Mesothelial cell of epicardium (in vitro differentiated cells): ENCODE measurements at regions not wholly inside any gene's neighbourhood (a gene's known extent, or its start where the extent isn't known, plus 50 kb on each side); places are given as distances from the start of the nearest gene placed in this dataset.

Source experiments
- DNase-seq, 2 experiments: peaks; one replicate each; pipeline ENCODE4 v3.0.0; 2021; ENCODE audit warnings: low spot score in 2 of 2; ENCODE audit not compliant: unreplicated experiment in 2 of 2
- H3K27ac Mint-ChIP-seq: 2 replicates; pipeline ENCODE4 v1.8.0; 2021; ENCODE audit warnings: mixed read lengths
- H3K27me3 Mint-ChIP-seq: 2 replicates; pipeline ENCODE4 v1.8.0; 2021; ENCODE audit warnings: low read depth, mixed read lengths
- H3K36me3 Mint-ChIP-seq: 2 replicates; pipeline ENCODE4 v1.8.0; 2021; ENCODE audit warnings: mixed read lengths
- H3K4me1 Mint-ChIP-seq: 2 replicates; pipeline ENCODE4 v1.8.0; 2021; ENCODE audit warnings: mixed read lengths
- H3K4me3 Mint-ChIP-seq: 2 replicates; pipeline ENCODE4 v1.8.0; 2021; ENCODE audit warnings: mild to moderate bottlenecking, moderate library complexity, mixed read lengths
- H3K9me3 Mint-ChIP-seq: 2 replicates; pipeline ENCODE4 v1.8.0; 2021; ENCODE audit warnings: mixed read lengths
- TF ChIP-seq, protein P1 (sequence below): fragments of 200-600 bp; sonication (generic); IDR thresholded peaks from one replicate; pipeline ENCODE4 v1.5.0; 2021; ENCODE audit warnings: antibody characterized with exemption; ENCODE audit not compliant: unreplicated experiment

DNA sequence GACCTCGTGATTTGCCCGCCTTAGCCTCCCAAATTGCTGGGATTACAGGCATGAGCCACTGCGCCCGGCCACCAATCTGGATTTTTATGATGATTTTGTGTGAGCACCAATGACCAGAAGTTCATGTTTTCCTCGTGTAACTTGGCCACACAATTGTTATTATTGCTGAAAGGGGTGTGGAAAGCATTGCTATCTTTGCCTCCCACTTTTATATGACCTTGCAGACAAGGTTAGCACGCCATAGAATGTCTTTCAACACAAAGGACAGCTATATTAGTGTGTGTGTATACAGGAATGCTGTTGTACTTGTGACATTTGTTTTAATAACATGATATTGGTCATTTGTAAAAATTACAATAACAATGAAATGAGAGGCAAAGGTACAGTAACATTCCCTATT lies 155.0 kb upstream of the ERCC6L2 start:
- Mint-ChIP-seq H3K9me3 (peaks cover 10% of the 10 kb centered on the region), H3K4me1 (peaks cover 18% of the 10 kb centered on the region), H3K36me3 (peaks cover 2% of the 10 kb centered on the region), H3K4me3 (no peak overlapping the region), H3K27me3 (no peaks in the 10 kb centered on the region), H3K27ac (no peak overlapping the region)
- TF ChIP-seq, protein P1, sequence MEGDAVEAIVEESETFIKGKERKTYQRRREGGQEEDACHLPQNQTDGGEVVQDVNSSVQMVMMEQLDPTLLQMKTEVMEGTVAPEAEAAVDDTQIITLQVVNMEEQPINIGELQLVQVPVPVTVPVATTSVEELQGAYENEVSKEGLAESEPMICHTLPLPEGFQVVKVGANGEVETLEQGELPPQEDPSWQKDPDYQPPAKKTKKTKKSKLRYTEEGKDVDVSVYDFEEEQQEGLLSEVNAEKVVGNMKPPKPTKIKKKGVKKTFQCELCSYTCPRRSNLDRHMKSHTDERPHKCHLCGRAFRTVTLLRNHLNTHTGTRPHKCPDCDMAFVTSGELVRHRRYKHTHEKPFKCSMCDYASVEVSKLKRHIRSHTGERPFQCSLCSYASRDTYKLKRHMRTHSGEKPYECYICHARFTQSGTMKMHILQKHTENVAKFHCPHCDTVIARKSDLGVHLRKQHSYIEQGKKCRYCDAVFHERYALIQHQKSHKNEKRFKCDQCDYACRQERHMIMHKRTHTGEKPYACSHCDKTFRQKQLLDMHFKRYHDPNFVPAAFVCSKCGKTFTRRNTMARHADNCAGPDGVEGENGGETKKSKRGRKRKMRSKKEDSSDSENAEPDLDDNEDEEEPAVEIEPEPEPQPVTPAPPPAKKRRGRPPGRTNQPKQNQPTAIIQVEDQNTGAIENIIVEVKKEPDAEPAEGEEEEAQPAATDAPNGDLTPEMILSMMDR = no peak
- no peak for DNase-seq

DNA sequence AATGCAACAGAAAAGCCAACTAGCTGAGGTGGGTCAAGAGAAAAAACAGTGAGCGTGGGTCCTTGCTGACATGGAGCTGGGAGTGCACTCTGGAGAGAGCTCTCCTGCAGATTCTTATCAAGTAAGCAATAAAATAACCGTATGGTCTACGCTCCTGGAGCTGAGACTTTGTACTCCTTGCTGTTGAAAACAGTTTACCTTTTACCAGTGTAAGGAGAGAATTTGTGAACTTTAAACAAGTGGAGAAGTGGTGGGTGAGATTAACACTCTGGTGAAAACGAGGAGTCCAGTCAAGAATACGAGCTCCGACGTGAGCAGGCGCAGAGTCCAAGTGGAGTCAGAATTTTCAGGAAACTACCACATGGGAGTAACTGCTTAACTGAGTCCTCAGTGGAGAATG lies 156.1 kb upstream of the ERCC6L2 start:
- no peak overlapping the region for H3K4me3 Mint-ChIP-seq
- TF ChIP-seq, protein P1 = no peak
- H3K9me3 Mint-ChIP-seq = peaks cover 14% of the 10 kb centered on the region
- H3K36me3 Mint-ChIP-seq = peaks cover 5% of the 10 kb centered on the region
- no peak overlapping the region for H3K27ac Mint-ChIP-seq
- peaks cover 15% of the 10 kb centered on the region for H3K4me1 Mint-ChIP-seq
- DNase-seq = no peak
- no peaks in the 10 kb centered on the region for H3K27me3 Mint-ChIP-seq

DNA sequence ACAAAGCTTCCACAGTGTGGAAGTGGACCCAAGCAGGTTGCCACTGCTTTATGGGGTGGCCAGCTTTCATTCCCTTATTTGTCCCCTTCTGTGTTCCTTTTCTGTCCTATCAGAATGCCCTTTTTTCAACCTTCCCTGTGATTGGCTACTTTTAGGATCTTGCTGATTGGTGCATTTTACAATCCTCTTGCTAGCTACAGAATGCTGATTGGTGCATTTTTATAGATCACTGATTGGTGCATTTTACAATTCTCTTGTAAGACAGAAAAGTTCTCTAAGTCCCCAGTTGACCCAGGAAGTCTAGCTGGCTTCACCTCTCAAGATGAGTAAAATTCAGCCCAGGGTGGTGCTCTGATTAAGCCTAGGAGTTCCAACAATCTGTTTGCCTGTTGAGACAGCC lies 157.2 kb upstream of the ERCC6L2 start:
- Mint-ChIP-seq H3K4me1 (peaks cover 11% of the 10 kb centered on the region), H3K27me3 (no peaks in the 10 kb centered on the region), H3K36me3 (peaks cover 5% of the 10 kb centered on the region), H3K9me3 (peaks cover 14% of the 10 kb centered on the region), H3K4me3 (no peak overlapping the region), H3K27ac (no peak overlapping the region)
- no peak for DNase-seq
- TF ChIP-seq, protein P1 = no peak

DNA sequence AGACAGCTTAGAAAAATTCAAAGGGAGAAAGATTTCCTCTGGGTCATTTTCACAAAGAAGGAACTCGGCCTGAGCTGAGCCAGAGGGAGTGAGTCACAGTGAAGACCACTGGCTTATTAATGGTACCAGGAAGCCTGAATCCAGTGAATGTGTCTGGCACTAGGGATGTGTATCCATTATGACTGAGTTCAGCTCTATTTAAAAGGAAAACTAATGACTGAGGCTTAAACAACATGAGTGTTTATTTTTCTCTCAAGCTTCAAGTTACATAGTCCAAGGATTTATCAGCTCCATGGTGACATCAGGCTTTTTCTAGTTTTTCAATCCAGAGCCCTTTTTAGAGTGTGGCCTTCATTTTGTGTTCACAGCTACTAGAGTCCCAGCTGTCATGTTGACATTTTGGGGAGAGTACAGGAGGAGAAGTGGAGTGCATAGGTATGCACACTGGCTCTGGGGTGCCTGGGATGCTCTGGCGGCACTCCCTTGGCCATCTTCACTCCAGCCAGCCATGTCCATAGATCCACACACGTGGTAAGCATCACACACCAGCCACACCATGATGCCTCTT lies 159.5 kb upstream of the ERCC6L2 start:
- no peak overlapping the region for H3K4me3 Mint-ChIP-seq
- no peak overlapping the region for H3K27ac Mint-ChIP-seq
- peaks cover 5% of the 10 kb centered on the region for H3K36me3 Mint-ChIP-seq
- H3K9me3 Mint-ChIP-seq = peaks cover 14% of the 10 kb centered on the region
- TF ChIP-seq, protein P1 = no peak
- no peaks in the 10 kb centered on the region for H3K27me3 Mint-ChIP-seq
- H3K4me1 Mint-ChIP-seq = peaks cover 6% of the 10 kb centered on the region
- DNase-seq = no peak

DNA sequence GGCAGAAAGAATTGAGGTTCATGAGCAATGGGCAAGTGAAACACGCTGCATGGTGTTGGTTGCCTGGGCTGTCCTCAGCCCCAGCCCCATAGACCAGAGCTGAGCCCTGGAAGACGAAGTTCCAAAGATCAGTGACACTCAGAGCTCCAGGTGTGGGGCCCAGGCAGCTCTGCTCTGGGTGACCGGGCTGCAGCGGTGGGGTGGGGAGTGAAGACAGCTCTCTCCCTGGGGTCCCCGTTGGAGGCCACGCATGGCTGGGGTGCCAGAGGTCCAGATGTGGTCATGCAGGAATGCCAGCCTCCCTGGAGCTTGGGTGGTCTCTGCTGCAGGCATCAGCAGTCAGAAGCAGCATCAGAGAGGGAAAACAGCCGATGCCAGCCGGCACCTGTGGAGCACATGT lies 165.0 kb upstream of the ERCC6L2 start:
- no peaks in the 10 kb centered on the region for H3K4me1 Mint-ChIP-seq
- H3K36me3 Mint-ChIP-seq = peaks cover 3% of the 10 kb centered on the region
- no peak overlapping the region for H3K27ac Mint-ChIP-seq
- TF ChIP-seq, protein P1 = no peak
- H3K9me3 Mint-ChIP-seq = peaks cover 5% of the 10 kb centered on the region
- no peak overlapping the region for H3K4me3 Mint-ChIP-seq
- no peak for DNase-seq
- no peaks in the 10 kb centered on the region for H3K27me3 Mint-ChIP-seq

DNA sequence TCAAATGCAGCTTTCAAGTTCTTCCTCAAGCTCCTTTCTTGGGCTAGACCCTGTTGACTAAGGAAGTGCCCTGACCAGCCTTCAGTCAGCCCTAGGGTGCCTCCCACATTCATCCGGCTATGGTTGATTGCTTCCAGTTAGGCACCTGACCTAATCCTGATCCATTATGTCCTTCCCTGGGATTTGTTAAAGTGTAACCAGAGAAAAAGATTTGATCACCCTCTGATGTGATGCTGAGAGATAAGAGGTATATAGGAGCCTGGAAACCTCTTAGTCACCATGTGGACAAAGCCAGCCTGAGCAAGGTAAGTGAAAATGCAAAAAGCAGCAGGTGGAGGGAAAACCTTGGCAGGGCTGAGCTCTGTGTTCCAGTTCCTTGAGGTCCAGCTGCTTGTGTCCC lies 178.8 kb upstream of the ERCC6L2 start:
- DNase-seq = no peak
- Mint-ChIP-seq H3K4me3 (no peak overlapping the region), H3K27me3 (peaks cover 11% of the 10 kb centered on the region), H3K4me1 (no peaks in the 10 kb centered on the region), H3K36me3 (no peaks in the 10 kb centered on the region), H3K9me3 (peaks cover 9% of the 10 kb centered on the region), H3K27ac (no peak overlapping the region)
- TF ChIP-seq, protein P1 = no peak
